ENCODE measurements at regions not wholly inside any gene's neighbourhood (a gene's known extent, or its start where the extent isn't known, plus 50 kb on each side); places are given as distances from the start of the nearest gene placed in this dataset.

DNA sequence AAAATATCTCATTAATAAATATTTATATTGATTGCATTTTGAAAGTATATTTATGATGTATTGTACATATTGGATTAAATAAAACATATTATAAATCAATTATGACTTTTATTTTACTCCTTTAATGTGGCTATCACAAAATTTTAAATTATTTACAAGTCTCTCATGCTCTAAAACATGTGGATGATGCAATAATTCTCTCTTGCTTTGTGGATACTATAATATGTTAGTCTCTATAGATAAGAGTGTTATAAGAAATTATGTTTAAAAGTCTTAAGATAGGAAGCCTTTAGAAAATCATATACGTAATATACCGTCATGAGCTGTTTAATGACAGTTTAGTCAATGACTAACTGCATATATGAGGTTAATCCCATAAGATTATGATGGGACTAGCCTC lies 547.4 kb upstream of the ALCAM start:
- no peak for DNase-seq

GRCh38 chr3:104820959-104821358 lies 545.8 kb upstream of the ALCAM start:
- no peak for DNase-seq

GRCh38 chr3:104825116-104825515 lies 541.6 kb upstream of the ALCAM start:
- DNase-seq, result no peak

DNA sequence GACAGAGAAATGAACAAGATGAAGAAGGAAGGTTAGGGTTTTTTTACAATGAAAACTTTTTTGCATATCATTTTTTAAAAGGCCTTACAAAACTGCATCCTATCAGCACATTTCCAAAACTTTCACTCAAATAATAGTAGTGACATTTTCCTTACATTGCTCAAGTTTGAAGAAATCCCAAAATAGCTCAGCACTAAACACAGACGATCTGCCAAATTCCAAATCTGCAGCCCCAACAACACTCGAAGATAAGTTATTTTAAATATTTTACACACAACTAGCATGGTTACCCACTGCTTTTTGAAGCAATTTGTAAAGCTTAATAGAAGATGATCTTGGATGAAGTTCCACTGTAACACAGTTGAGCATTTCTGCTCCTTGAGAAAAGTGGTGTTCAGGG lies 535.6 kb upstream of the ALCAM start:
- no peak for DNase-seq

GRCh38 chr3:104832530-104832929 lies 534.2 kb upstream of the ALCAM start:
- no peak for DNase-seq

DNA sequence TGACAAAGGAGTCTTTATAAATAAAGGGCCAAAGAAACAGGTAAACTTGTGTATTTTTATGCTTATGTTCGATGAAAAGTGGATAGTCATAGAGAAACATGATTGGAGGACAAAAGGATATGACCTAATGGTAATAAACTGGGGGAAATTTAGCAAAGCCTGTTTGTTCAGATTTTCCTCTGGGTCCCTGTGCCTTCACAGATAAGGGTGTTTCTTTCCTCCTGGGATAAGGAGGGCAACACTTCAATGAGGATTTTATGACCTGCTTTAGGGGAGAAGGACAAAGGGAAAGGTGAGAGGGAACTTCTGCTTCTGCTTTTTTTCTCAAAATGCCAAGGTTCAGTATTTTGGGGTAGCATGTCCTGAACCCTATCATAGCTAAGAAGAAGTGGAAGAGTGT lies 531.3 kb upstream of the ALCAM start:
- no peak for DNase-seq

DNA sequence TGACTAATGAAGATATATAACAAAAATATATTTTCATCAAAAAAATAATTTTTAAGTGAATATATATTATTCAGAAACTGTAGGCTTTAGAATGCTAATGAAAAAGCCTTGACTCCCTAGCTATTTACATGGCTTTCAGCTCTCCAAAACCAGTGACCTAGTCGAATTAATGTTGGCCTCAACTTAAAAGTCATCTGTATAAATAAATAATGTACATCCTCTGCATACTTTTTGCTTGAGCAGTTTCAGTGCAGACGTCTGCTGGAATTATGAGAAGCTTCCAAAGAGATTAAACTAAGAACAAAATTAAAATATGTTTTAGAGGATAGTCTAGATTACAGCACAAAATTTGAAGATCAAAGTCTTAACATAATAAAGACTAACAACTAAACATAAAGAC lies 520.4 kb upstream of the ALCAM start:
- DNase-seq, result no peak

DNA sequence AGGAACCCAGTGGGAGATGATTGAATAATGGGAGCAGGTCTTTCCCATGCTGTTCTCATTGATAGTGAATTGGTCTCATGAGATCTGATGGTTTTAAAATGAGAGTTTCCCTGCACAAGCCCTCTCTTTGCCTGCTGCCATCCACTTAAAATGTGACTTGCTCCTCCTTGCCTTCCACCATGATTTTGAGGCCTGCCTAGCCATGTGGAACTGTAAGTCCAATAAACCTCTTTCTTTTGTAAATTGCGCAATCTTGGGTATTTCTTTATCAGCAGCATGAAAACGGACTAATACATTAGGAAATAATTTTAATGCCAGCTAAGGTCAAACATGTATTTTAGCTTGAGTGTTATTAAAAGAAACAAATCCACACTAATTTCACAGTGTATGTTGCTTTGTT lies 517.6 kb upstream of the ALCAM start:
- DNase-seq, result no peak

DNA sequence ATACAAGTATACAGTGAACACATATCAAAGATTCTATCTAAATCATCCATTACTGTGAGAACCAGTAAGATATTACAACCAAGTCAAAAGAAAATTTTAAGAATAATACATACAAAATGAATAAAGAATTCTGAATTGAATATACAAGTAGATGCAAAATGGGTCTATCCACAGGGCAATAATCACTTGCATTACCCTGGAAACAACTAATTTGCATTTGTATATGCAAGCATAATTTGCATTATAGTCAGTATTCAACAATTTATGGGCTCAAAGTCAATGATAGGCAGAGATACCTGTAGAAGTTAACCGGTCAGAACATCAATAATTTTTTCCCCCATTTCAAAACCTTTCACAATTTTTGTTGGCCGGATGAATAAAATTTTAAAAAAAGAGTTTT lies 512.2 kb upstream of the ALCAM start:
- DNase-seq, result no peak

GRCh38 chr3:104855702-104856101 lies 511.0 kb upstream of the ALCAM start:
- DNase-seq, result no peak

DNA sequence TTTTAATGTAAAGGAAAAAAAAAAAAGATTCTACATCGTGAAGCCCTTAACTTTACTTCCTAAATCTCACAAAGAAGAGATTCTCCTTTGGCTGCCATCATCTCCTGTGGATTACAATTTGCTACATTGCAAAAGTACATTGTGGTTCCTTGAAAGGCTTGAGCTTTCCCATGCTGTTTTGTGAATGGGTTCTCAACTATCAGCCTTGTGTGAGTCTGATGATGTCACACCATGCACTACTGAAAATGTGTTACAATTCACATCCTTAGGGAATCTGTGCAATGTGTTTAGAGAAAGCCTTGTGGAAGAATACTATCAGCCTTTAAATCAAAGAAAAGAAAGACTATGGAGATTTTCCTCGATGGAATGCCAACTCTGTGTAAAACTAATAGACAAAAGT lies 510.0 kb upstream of the ALCAM start:
- no peak for DNase-seq

GRCh38 chr3:104868291-104868690 lies 498.4 kb upstream of the ALCAM start:
- DNase-seq, result no peak

GRCh38 chr3:104870276-104870675 lies 496.4 kb upstream of the ALCAM start:
- DNase-seq, result no peak

DNA sequence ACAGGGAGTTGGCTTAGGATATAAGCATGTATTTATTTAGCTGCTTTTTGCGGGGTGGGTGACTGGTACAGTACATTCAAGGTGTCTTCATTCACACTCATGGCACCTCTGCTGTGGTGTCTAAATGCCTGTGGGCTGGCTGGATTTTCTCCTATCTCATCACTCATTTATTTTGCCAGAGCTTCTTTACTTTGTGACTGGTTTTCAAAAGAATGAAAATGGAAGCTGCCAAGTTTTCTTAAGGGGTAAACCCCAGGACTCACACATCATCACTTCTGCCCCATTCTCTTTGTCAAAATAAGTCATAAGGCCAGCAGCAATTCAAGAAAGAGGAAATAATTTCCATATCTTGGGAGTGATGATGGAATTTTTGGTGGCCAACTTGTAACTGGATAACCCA lies 493.4 kb upstream of the ALCAM start:
- DNase-seq, result no peak

GRCh38 chr3:104878395-104878794 lies 488.3 kb upstream of the ALCAM start:
- no peak for DNase-seq

DNA sequence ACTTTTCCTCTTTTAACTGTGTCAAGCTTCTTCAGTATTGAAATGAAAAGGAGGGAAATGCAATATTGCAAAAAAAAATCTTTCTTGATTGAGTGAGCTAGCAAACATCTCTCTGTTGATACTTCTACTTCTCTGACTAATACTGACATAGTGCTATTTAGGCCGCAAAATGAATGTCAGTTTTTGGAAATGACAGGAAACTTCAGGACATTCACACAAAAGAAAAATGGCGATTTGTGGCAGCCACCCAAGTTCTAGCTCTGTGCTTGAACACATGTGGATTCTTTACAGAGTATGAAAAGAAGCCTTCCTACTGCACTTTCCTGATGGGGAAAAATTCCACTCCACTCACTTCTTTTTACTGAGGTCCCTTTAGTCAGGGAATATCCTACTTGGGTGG lies 486.8 kb upstream of the ALCAM start:
- no peak for DNase-seq

- no peak for DNase-seq
These were observed 481.4 kb upstream of the ALCAM start for GRCh38 chr3:104885214-104885814.

DNA sequence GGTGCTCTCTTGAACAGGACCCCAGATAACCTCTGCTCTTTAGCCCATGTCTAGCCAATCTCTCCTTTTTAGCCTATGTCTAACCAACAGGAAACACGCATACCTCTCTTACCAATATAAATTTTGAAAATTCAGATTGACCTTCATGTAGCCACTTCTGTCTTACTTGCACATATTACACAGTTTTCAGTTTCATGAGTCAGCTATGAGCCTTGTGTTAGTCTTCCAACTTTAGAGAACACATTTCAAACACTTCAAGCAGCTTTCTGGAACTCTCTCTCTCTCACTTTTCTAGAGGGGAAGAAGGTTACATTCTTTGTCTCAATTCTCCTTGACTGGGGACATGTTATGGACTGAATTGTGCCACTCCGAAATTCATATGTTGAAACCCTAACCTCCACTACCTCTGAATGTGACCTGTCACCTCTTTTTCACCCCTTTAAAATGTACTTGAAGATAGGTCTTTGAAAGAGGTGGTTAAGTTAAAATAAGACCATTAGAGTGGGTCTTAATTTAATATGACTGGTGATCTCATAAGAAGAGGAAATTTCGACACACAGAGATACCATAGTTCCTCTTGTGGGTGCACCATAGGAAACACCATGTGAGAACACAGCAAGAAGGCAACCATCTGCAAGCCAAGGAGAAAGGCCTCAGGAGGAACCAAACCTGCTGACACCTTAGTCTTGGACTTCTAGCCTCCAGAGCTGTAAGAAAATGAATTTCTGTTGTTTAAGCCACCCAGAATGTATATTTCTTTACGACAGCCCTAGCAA lies 480.3 kb upstream of the ALCAM start:
- DNase-seq, result no peak

DNA sequence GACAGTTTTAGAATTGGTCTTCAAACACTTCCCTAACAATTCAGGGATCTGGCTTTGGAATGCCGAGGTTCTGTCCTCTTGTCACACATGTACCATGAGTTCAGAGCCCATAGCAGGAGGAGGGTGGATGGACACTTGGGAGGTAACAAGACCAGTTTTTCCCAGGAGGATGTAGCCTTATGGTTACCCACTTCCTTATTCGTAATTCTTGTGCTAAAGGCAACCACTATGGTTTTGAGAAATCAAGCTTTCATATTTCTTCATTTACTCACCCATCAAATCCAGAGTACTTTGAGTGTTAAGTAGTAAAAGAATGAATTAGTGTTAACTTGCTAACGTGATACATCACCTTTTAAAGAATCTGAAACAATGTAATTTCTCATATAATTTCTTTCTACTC lies 479.6 kb upstream of the ALCAM start:
- no peak for DNase-seq

DNA sequence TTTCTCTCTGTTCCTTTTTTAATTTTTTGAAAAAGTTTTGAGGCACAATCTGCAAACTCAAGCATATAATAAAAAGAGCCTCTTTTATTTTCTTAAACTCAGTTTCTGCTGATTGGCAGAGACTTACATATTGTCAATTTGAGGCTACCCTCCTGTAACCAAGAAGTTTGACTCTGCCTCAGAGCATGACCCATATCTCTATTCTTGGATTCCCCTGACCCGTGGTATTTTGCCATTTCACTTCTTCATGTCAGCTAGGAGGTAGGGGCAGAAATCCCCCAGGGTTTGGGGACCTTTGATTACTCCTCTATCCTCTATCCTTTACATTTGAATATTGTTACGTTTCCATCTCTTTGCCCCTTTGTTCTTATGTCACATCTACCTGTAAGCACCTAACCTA lies 479.1 kb upstream of the ALCAM start:
- DNase-seq, result no peak

DNA sequence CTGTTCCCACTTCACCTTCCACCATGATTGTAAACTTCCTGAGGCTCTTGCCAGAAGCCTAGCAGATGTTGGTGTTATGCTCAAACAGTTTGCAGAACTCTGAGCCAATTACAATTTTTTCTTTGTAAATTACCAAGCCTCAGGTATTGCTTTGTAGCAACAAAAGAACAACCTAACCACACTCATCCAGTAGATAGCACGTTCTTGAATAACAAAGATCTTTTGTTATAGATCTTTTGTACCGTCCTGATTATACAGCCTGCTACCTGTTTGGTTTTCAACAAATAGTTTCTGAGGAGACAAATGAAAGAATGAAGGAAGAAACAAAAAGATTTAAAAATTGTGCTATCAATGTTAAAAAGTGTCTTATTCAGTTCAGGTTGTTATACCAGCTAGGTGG lies 474.7 kb upstream of the ALCAM start:
- DNase-seq, result no peak

- DNase-seq, result no peak
These were observed 470.1 kb upstream of the ALCAM start for GRCh38 chr3:104896624-104897023.

- DNase-seq, result no peak
These were observed 465.3 kb upstream of the ALCAM start for GRCh38 chr3:104901396-104901795.

GRCh38 chr3:104903064-104903463 lies 463.6 kb upstream of the ALCAM start:
- DNase-seq, result no peak

DNA sequence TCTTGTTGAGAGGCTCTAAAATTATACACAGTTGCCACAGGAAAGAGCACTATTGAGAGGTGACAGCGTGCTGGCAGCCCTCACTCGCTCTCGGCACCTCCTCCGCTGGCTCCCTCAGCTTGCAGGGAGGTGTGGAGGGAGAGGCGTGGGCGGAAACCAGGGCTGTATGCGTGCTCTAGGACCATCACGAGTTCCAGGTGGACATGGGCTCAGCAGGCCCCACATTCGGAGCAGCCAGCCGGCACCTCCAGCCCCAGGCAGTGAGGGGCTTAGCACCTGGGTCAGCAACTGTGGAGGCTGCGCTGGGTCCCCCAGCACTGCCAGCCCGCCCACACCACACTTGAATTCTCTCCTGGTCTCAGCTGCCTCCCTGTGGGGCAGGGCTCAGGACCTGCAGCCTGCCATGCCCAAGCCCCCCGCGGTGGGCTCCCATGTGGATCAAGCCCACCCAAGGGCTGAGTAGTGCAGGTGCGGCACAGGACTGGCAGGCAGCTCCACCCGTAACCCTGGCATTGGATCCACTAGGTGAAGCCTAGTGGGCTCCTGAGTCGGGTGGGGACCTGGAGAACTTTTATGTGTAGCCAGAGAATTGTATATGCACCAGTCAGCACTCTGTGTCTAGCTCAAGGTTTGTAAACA lies 460.6 kb upstream of the ALCAM start:
- no peak for DNase-seq
